DND-41 (cell line): ENCODE measurements at regions not wholly inside any gene's neighbourhood (a gene's known extent, or its start where the extent isn't known, plus 50 kb on each side); places are given as distances from the start of the nearest gene placed in this dataset.

ENCODE experiments used
- ATAC-seq: fragments of 200-7000 bp; cut with Tn5 transposase; 3 replicates; pipeline ENCODE4 v1.9.1; 2021; ENCODE audit warnings: low read depth; ENCODE audit not compliant: insufficient read depth
- DNase-seq: peaks from one replicate; pipeline ENCODE4 v3.0.0-alpha.2; 2020
- H2AFZ ChIP-seq: 2 replicates; pipeline ENCODE4 v1.6.0; 2012; ENCODE audit warnings: low read depth, low read length
- H3K27ac ChIP-seq: 2 replicates; pipeline ENCODE4 v1.5.1; 2012; ENCODE audit warnings: low read length, inconsistent platforms
- H3K27me3 ChIP-seq: fragments of 200-600 bp; sonication (generic); 2 replicates; pipeline ENCODE4 v1.6.0; 2012; ENCODE audit warnings: low read length, mild to moderate bottlenecking, inconsistent platforms; ENCODE audit not compliant: insufficient read depth, poor library complexity
- H3K36me3 ChIP-seq: 2 replicates; pipeline ENCODE4 v1.5.1; 2012; ENCODE audit warnings: low read length, inconsistent platforms; ENCODE audit not compliant: insufficient read depth
- H3K4me1 ChIP-seq: 2 replicates; pipeline ENCODE4 v1.5.1; 2012; ENCODE audit warnings: mild to moderate bottlenecking, low read length; ENCODE audit not compliant: insufficient read depth
- H3K4me2 ChIP-seq: 2 replicates; pipeline ENCODE4 v1.6.0; 2012; ENCODE audit warnings: mild to moderate bottlenecking, moderate library complexity, low read length, inconsistent platforms; ENCODE audit not compliant: insufficient read depth
- H3K4me3 ChIP-seq, 2 experiments: fragments of 200-600 bp in 1 of 2; shearing (Covaris generic) in 1 of 2; 2 replicates each; pipeline ENCODE4 v1.5.1; 2012 to 2016; ENCODE audit warnings: inconsistent platforms in 2 of 2, low read length in 2 of 2, mild to moderate bottlenecking in 2 of 2, low read depth in 1 of 2, moderate library complexity in 1 of 2
- H3K79me2 ChIP-seq: 2 replicates; pipeline ENCODE4 v1.6.0; 2012; ENCODE audit warnings: low read length, inconsistent platforms; ENCODE audit not compliant: insufficient read depth
- H3K9ac ChIP-seq: 2 replicates; pipeline ENCODE4 v1.6.0; 2012; ENCODE audit warnings: low read depth, mild to moderate bottlenecking, inconsistent platforms, low read length, moderate library complexity
- H3K9me3 ChIP-seq: 2 replicates; pipeline ENCODE4 v1.5.1; 2012; ENCODE audit warnings: low read length, moderate library complexity, mild to moderate bottlenecking, inconsistent platforms; ENCODE audit not compliant: insufficient read depth, severe bottlenecking
- H4K20me1 ChIP-seq: 2 replicates; pipeline ENCODE4 v1.6.0; 2012; ENCODE audit warnings: low read length; ENCODE audit not compliant: insufficient read depth
- CTCF ChIP-seq: IDR thresholded peaks from 2 replicates; pipeline ENCODE4 v1.5.1; 2012; ENCODE audit warnings: borderline replicate concordance, low read length, moderate library complexity, mild to moderate bottlenecking; ENCODE audit not compliant: poor library complexity, severe bottlenecking; ENCODE audit errors: extremely low read depth
- EZH2 ChIP-seq: IDR thresholded peaks from 3 replicates; pipeline ENCODE4 v1.6.1; 2012; ENCODE audit warnings: borderline replicate concordance, low read depth, mild to moderate bottlenecking, moderate library complexity, low read length, inconsistent platforms; ENCODE audit not compliant: severe bottlenecking

GRCh38 chr10:124179308-124180043 lies 86.1 kb upstream of the CHST15 start:
- H4K20me1 ChIP-seq = no peaks in the 10 kb centered on the region
- H3K4me1 ChIP-seq = peaks cover 31% of the 10 kb centered on the region
- no peaks in the 10 kb centered on the region for H3K9me3 ChIP-seq
- H3K36me3 ChIP-seq = no peaks in the 10 kb centered on the region
- no peak overlapping the region for H3K4me2 ChIP-seq
- H2AFZ ChIP-seq = no peak overlapping the region
- no peak overlapping the region for H3K9ac ChIP-seq
- TF ChIP-seq CTCF (no peak), EZH2 (no peak)
- H3K4me3 ChIP-seq = no peak overlapping the region
- ATAC-seq = no peak
- H3K27me3 ChIP-seq = no peaks in the 10 kb centered on the region
- no peaks in the 10 kb centered on the region for H3K79me2 ChIP-seq
- peak; percentile 1 for DNase-seq
- H3K27ac ChIP-seq = no peak overlapping the region

GRCh38 chr10:124177180-124177518 lies 83.8 kb upstream of the CHST15 start:
- ATAC-seq = no peak
- Histone ChIP-seq H3K4me3 (no peak overlapping the region), H3K4me2 (no peak overlapping the region), H3K27me3 (no peaks in the 10 kb centered on the region), H3K79me2 (no peaks in the 10 kb centered on the region), H3K36me3 (no peaks in the 10 kb centered on the region), H4K20me1 (no peaks in the 10 kb centered on the region), H3K9ac (no peak overlapping the region), H3K9me3 (no peaks in the 10 kb centered on the region), H3K27ac (peak overlapping the region; percentile 58), H3K4me1 (peaks cover 31% of the 10 kb centered on the region), H2AFZ (no peak overlapping the region)
- TF ChIP-seq EZH2 (no peak), CTCF (no peak)
- DNase-seq = peak; percentile 1

DNA sequence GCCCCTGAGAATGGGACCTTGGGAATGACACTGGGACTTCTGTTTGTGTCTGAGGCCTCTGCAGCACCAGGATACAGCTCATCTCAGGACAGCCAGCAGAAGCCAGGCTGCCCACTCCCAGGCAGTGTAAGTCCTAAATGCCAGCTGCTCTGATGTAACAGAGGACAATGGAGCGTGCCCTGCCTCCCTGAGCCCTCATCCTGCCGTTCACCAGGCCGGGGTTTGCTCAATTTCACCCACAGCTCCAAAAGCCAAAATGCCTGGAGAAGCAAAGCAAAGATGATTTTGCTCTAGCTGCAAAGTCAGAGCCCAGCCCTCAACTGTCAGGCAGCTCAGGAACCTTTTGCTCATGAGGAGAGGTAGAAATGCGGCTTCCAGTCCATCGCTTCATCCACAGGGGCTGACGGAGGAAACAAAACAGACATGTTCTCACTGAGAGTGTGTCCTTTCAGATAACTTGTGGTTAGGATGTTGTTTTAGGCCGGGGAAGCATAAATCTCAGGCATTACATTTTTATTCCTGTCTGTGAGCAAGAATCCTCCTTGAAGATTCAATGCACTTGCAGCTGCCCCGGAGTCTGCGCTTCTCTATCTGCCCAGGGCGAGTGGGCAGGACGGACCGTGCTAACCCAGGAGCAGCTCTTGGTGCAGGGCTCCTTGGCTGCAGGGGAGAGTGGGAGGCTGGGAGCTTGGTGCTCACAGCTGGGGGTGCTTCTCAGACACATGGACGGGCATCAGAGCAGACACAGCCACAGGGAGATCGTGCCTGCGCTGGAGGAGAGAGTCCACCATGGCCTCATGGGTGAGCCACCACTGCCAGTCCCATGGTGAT lies 83.2 kb upstream of the CHST15 start:
- Histone ChIP-seq H4K20me1 (no peaks in the 10 kb centered on the region), H3K9me3 (no peaks in the 10 kb centered on the region), H3K79me2 (no peaks in the 10 kb centered on the region), H2AFZ (no peak overlapping the region), H3K4me3 (no peak overlapping the region), H3K4me1 (peaks cover 31% of the 10 kb centered on the region), H3K27ac (peak overlapping the region; percentile 58), H3K27me3 (no peaks in the 10 kb centered on the region), H3K4me2 (no peak overlapping the region; the same call in 1 of the 2 replicates), H3K9ac (0 out of 2 replicates have a peak overlapping the region, but pooled peaks have one; percentile 6), H3K36me3 (no peaks in the 10 kb centered on the region)
- peak; percentile 38 for DNase-seq
- peak; percentile 34 for ATAC-seq
- TF ChIP-seq EZH2 (no peak), CTCF (no peak)
